Naive thymus-derived CD4-positive, alpha-beta T cell (primary cell): ENCODE measurements at regions not wholly inside any gene's neighbourhood (a gene's known extent, or its start where the extent isn't known, plus 50 kb on each side); places are given as distances from the start of the nearest gene placed in this dataset.
"Not testable (repeated sequence)": the region's sequence is repeated elsewhere in the genome, so short reads cannot be mapped to it uniquely, and the experiment has no call there.

Experiments used
- ATAC-seq: fragments of 150-1000 bp; cut with Tn5 transposase; 2 replicates; pipeline ENCODE4 v1.10.0; 2021; ENCODE audit warnings: mild to moderate bottlenecking, moderate library complexity
- CTCF ChIA-PET: fragments of 350-600 bp; sonication (Branson Sonifier 250); formaldehyde crosslinking; loops from one replicate; lab custom pipeline; 2021; ENCODE audit warnings: antibody characterized with exemption; lab: Charles Lee
- POLR2A ChIA-PET: fragments of 350-600 bp; sonication (Branson Sonifier 250); formaldehyde crosslinking; loops from one replicate; lab custom pipeline; 2021; ENCODE audit warnings: antibody characterized with exemption, inconsistent platforms; lab: Charles Lee
- DNase-seq, 9 donors: peaks; one replicate each; pipeline versions ENCODE4 v3.0.0 to v3.0.0-alpha.2; 2020 to 2022; ENCODE audit warnings: mixed read lengths in 1 of 9
- H3K27ac ChIP-seq: one replicate; pipeline ENCODE4 v1.7.0; 2013; ENCODE audit warnings: mild to moderate bottlenecking, low read depth, low read length, moderate library complexity
- H3K27me3 ChIP-seq, 2 donors: one replicate each; pipeline ENCODE4 v1.7.0; 2013; ENCODE audit warnings: low read length in 2 of 2, mild to moderate bottlenecking in 2 of 2, moderate library complexity in 2 of 2; ENCODE audit not compliant: control insufficient read depth in 2 of 2, insufficient read depth in 2 of 2
- H3K36me3 ChIP-seq, 3 experiments: 1 replicate in 2 of 3; 2 replicates in 1 of 3; pipeline ENCODE4 v1.7.0; 2013; ENCODE audit warnings: low read length in 3 of 3, mild to moderate bottlenecking in 3 of 3, moderate library complexity in 1 of 3; ENCODE audit not compliant: insufficient read depth in 3 of 3, control insufficient read depth in 2 of 3
- H3K4me1 ChIP-seq, 2 donors: one replicate each; pipeline ENCODE4 v1.7.0; 2013; ENCODE audit warnings: low read length in 2 of 2, mild to moderate bottlenecking in 2 of 2, moderate library complexity in 1 of 2; ENCODE audit not compliant: control insufficient read depth in 2 of 2, insufficient read depth in 2 of 2
- H3K4me3 ChIP-seq: 2 replicates; pipeline ENCODE4 v1.7.0; 2013; ENCODE audit warnings: mild to moderate bottlenecking, low read length
- H3K9me3 ChIP-seq, 3 experiments: 1 replicate in 2 of 3; 2 replicates in 1 of 3; pipeline ENCODE4 v1.7.0; 2013; ENCODE audit warnings: low read length in 3 of 3; ENCODE audit not compliant: control insufficient read depth in 2 of 3
- H3K27ac Mint-ChIP-seq, 9 donors: one replicate each; pipeline ENCODE4 v1.8.0; 2020 to 2022; ENCODE audit warnings: mixed read lengths in 9 of 9, mild to moderate bottlenecking in 8 of 9, moderate library complexity in 5 of 9, inconsistent platforms in 2 of 9
- H3K27me3 Mint-ChIP-seq, 5 donors: one replicate each; pipeline ENCODE4 v1.8.0; 2021 to 2022; ENCODE audit warnings: mixed read lengths in 5 of 5, mild to moderate bottlenecking in 1 of 5
- H3K36me3 Mint-ChIP-seq, 5 donors: one replicate each; pipeline ENCODE4 v1.8.0; 2020 to 2022; ENCODE audit warnings: mixed read lengths in 5 of 5, mild to moderate bottlenecking in 3 of 5, inconsistent platforms in 1 of 5
- H3K4me1 Mint-ChIP-seq, 7 donors: one replicate each; pipeline ENCODE4 v1.8.0; 2020 to 2022; ENCODE audit warnings: mixed read lengths in 7 of 7, mild to moderate bottlenecking in 3 of 7, inconsistent platforms in 1 of 7
- H3K4me3 Mint-ChIP-seq, 10 donors: one replicate each; pipeline ENCODE4 v1.8.0; 2020 to 2022; ENCODE audit warnings: mild to moderate bottlenecking in 10 of 10, mixed read lengths in 10 of 10, moderate library complexity in 6 of 10, inconsistent platforms in 2 of 10
- H3K9me3 Mint-ChIP-seq, 11 donors: one replicate each; pipeline ENCODE4 v1.8.0; 2020 to 2022; ENCODE audit warnings: mixed read lengths in 11 of 11, mild to moderate bottlenecking in 4 of 11, inconsistent platforms in 1 of 11, moderate library complexity in 1 of 11
- intact Hi-C, 2 donors: fragments of 100-400 bp; cut with micrococcal nuclease; formaldehyde crosslinking; loops; one replicate each; pipeline ENCODE4 v1.15.1; 2023

DNA sequence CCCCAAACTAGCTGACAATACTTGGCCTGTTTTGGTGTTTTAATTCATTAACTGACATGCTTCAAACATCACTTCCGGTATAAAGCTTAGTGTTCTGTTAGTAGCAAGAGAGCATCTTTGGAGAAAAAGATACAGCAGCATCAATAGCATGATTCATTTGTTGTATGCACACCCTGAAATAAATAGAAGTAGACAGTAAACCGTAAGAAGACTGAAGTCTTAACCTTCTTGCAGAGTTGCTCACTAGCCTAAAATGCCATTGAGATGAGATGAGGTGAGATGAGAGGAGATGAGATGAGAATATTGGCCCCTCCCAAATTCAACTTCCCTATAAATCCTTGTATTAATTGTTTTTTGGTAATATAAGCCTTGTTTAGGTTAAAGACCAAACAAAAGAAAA lies 108.8 kb downstream of the TNFSF18 start:
- H3K9me3 Mint-ChIP-seq = peaks cover 0 to 8% (median 1%) of the 10 kb centered on the region in 11 donors
- H3K36me3 Mint-ChIP-seq = no peaks in the 10 kb centered on the region
- CTCF ChIA-PET = no interaction called here

DNA sequence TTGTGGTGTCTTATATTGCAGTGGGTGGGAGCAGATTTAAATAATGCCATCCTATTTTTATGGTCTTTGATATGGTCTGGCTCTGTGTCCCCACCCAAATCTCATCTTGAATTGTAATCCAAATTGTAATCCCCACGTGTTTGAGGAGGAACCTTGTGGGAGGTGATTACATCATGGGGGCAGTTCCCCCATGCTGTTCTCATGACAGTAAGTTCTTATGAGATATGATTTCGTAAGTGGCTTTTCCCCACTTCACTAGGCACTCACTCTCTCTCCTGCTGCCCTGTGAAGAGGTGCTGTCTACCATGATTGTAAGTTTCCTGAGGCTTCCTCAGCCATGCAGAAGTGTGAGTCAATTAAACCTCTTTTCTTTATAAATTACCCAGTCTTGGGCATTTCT lies 107.6 kb downstream of the TNFSF18 start:
- H3K4me1 ChIP-seq, H3K27ac ChIP-seq, H3K9me3 Mint-ChIP-seq, ATAC-seq, H3K9me3 ChIP-seq, H3K36me3 ChIP-seq, H3K4me3 Mint-ChIP-seq, H3K4me3 ChIP-seq, CTCF ChIA-PET, H3K36me3 Mint-ChIP-seq, DNase-seq, H3K27ac Mint-ChIP-seq, POLR2A ChIA-PET, H3K27me3 ChIP-seq: not testable (repeated sequence)
- H3K4me1 Mint-ChIP-seq = peaks cover 6 to 15% (median 12%) of the 10 kb centered on the region in 7 donors
- intact Hi-C loops = loop anchor here in 1 of 2 donors (5.0 kb wide), 1 partner anchor 166 kb away; no protein-coding TSS in a partner anchor
- H3K27me3 Mint-ChIP-seq = peaks cover 0 to 12% (median 0%) of the 10 kb centered on the region in 5 donors

More for the DNA sequence above, 108.8 kb downstream of the TNFSF18 start:
- no peak for ATAC-seq
- POLR2A ChIA-PET = no interaction called here
- H3K27me3 ChIP-seq = no peaks in the 10 kb centered on the region
- no peak for DNase-seq
- H3K4me1 ChIP-seq = no peaks in the 10 kb centered on the region
- Mint-ChIP-seq H3K27me3 (peaks cover 0 to 12% (median 0%) of the 10 kb centered on the region in 5 donors), H3K27ac (no peak overlapping the region), H3K4me3 (no peak overlapping the region), H3K4me1 (peaks cover 0 to 4% (median 1%) of the 10 kb centered on the region in 7 donors)
- H3K27ac ChIP-seq = no peak overlapping the region
- no peaks in the 10 kb centered on the region for H3K36me3 ChIP-seq
- H3K9me3 ChIP-seq = no peaks in the 10 kb centered on the region
- intact Hi-C loops = loop anchor here in 1 of 2 donors (5.0 kb wide), 1 partner anchor 165 kb away; no protein-coding TSS in a partner anchor
- H3K4me3 ChIP-seq = no peak overlapping the region

GRCh38 chr1:172944931-172945330 lies 105.8 kb downstream of the TNFSF18 start:
- Histone ChIP-seq H3K27me3 (no peaks in the 10 kb centered on the region), H3K27ac (no peak overlapping the region), H3K4me3 (no peak overlapping the region), H3K4me1 (no peaks in the 10 kb centered on the region), H3K36me3 (no peaks in the 10 kb centered on the region), H3K9me3 (no peaks in the 10 kb centered on the region)
- Mint-ChIP-seq H3K36me3 (no peaks in the 10 kb centered on the region), H3K4me1 (peaks cover 6 to 15% (median 12%) of the 10 kb centered on the region in 7 donors), H3K27ac (no peak overlapping the region), H3K4me3 (no peak overlapping the region), H3K9me3 (peaks cover 0 to 8% (median 2%) of the 10 kb centered on the region in 11 donors), H3K27me3 (peaks cover 0 to 14% (median 0%) of the 10 kb centered on the region in 5 donors)
- no peak for ATAC-seq
- intact Hi-C loops = loop anchor here in 1 of 2 donors (5.0 kb wide), 1 partner anchor 168 kb away; no protein-coding TSS in a partner anchor
- no peak for DNase-seq
- CTCF ChIA-PET = no interaction called here
- POLR2A ChIA-PET = no interaction called here

GRCh38 chr1:172946814-172947507 lies 103.8 kb downstream of the TNFSF18 start:
- Mint-ChIP-seq H3K4me3 (no peak overlapping the region), H3K4me1 (peaks cover 6 to 16% (median 12%) of the 10 kb centered on the region in 7 donors), H3K9me3 (peaks cover 0 to 8% (median 2%) of the 10 kb centered on the region in 11 donors), H3K36me3 (no peaks in the 10 kb centered on the region), H3K27me3 (peaks cover 0 to 21% (median 0%) of the 10 kb centered on the region in 5 donors), H3K27ac (peak overlapping the region in 5 of 9 donors; percentile 7 to 87 (median 25))
- POLR2A ChIA-PET = no interaction called here
- no peak for DNase-seq
- Histone ChIP-seq H3K27ac (no peak overlapping the region), H3K36me3 (no peaks in the 10 kb centered on the region), H3K27me3 (no peaks in the 10 kb centered on the region), H3K4me1 (no peaks in the 10 kb centered on the region), H3K4me3 (no peak overlapping the region), H3K9me3 (no peaks in the 10 kb centered on the region)
- peak; percentile 32 for ATAC-seq
- intact Hi-C loops = no loop called here
- CTCF ChIA-PET = interaction anchor here (1.0 kb wide), 1 partner anchor 73 kb away, joined by 4 read pairs; no protein-coding TSS in a partner anchor

DNA sequence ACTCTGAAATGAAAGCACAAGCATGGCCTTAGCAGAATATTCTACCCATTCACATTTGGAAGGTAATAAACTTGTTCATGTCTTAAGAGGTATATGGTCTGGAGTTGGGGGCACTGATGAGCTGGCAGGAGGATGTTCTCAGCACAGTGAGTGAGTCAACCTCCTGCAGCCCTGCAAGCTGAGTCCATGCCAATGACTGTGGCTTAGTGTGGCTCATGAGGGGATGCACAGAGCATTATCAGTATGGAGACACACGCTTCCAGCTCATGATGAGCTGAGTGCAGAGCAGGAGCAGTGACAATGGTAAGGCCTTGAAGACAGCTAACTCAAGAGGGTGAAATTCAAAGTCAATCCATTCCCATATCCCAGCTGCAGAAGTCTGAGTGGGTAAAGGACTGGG lies 102.3 kb downstream of the TNFSF18 start:
- no peaks in the 10 kb centered on the region for H3K36me3 ChIP-seq
- H3K4me1 ChIP-seq = no peaks in the 10 kb centered on the region
- Mint-ChIP-seq H3K27me3 (peaks cover 0 to 30% (median 0%) of the 10 kb centered on the region in 5 donors), H3K27ac (no peak overlapping the region), H3K4me1 (peaks cover 6 to 23% (median 12%) of the 10 kb centered on the region in 7 donors), H3K36me3 (no peaks in the 10 kb centered on the region), H3K4me3 (no peak overlapping the region), H3K9me3 (peaks cover 0 to 4% (median 0%) of the 10 kb centered on the region in 11 donors)
- H3K27me3 ChIP-seq = no peaks in the 10 kb centered on the region
- no peak for DNase-seq
- intact Hi-C loops = no loop called here
- H3K9me3 ChIP-seq = no peaks in the 10 kb centered on the region
- ATAC-seq = no peak
- no peak overlapping the region for H3K27ac ChIP-seq
- CTCF ChIA-PET = interaction anchor here (1.1 kb wide), 1 partner anchor 13 kb away, joined by 3 read pairs; no protein-coding TSS in a partner anchor
- H3K4me3 ChIP-seq = no peak overlapping the region
- POLR2A ChIA-PET = interaction anchor here (0.7 kb wide), 1 partner anchor 121 kb away, joined by 3 read pairs; no protein-coding TSS in a partner anchor

GRCh38 chr1:172949096-172949495 lies 101.6 kb downstream of the TNFSF18 start:
- H3K27me3 ChIP-seq = no peaks in the 10 kb centered on the region
- H3K4me3 ChIP-seq = no peak overlapping the region
- H3K36me3 ChIP-seq = no peaks in the 10 kb centered on the region
- no peak overlapping the region for H3K27ac ChIP-seq
- H3K4me1 ChIP-seq = no peaks in the 10 kb centered on the region
- intact Hi-C loops = no loop called here
- H3K9me3 ChIP-seq = no peaks in the 10 kb centered on the region
- ChIA-PET POLR2A (no interaction called here), CTCF (interaction anchor here (0.7 to 1.1 kb wide), 2 partner anchors 13 to 171 kb away, joined by 3 read pairs; no protein-coding TSS in a partner anchor)
- Mint-ChIP-seq H3K27ac (peak overlapping the region in 1 of 9 donors; percentile 49), H3K36me3 (no peaks in the 10 kb centered on the region), H3K9me3 (peaks cover 0 to 4% (median 0%) of the 10 kb centered on the region in 11 donors), H3K4me3 (no peak overlapping the region), H3K4me1 (peaks cover 6 to 23% (median 12%) of the 10 kb centered on the region in 7 donors), H3K27me3 (peaks cover 0 to 28% (median 0%) of the 10 kb centered on the region in 5 donors)
- DNase-seq = no peak
- ATAC-seq = no peak
